ENCODE measurements at regions not wholly inside any gene's neighbourhood (a gene's known extent, or its start where the extent isn't known, plus 50 kb on each side); places are given as distances from the start of the nearest gene placed in this dataset.

DNA sequence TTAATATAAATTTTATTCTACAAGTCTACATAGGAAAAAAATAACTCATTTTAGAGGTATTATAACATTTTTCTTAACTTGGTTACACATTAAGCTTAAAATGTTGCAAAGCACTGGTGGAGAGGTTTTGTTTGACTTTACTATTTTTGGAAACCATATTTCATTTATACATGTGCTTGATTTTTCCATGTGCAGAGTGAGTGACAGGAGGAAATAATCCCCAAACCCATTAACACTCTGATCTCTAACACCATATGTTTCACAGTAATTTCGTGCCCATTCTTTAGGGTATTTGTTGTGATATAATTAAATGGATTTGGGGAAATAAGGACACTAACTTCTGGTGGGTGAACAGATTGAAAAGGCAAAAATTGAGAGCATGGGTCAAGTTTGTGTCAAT is 2124.4 kb upstream of the PCDH20 start:
- Mint-ChIP-seq H3K4me3 (no peak overlapping the region), H3K27me3 (ENCODE audit: low read depth, poor library complexity) (no peaks in the 10 kb centered on the region), H3K27ac (no peak overlapping the region), H3K4me1 (peaks cover 9% of the 10 kb centered on the region), H3K9me3 (peaks cover 3% of the 10 kb centered on the region), H3K36me3 (ENCODE audit: low read depth) (no peaks in the 10 kb centered on the region)
- DNase-seq: no peak
- TF ChIP-seq, protein P1, sequence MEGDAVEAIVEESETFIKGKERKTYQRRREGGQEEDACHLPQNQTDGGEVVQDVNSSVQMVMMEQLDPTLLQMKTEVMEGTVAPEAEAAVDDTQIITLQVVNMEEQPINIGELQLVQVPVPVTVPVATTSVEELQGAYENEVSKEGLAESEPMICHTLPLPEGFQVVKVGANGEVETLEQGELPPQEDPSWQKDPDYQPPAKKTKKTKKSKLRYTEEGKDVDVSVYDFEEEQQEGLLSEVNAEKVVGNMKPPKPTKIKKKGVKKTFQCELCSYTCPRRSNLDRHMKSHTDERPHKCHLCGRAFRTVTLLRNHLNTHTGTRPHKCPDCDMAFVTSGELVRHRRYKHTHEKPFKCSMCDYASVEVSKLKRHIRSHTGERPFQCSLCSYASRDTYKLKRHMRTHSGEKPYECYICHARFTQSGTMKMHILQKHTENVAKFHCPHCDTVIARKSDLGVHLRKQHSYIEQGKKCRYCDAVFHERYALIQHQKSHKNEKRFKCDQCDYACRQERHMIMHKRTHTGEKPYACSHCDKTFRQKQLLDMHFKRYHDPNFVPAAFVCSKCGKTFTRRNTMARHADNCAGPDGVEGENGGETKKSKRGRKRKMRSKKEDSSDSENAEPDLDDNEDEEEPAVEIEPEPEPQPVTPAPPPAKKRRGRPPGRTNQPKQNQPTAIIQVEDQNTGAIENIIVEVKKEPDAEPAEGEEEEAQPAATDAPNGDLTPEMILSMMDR (IDR thresholded peaks at IDR 0.05): no peak

DNA sequence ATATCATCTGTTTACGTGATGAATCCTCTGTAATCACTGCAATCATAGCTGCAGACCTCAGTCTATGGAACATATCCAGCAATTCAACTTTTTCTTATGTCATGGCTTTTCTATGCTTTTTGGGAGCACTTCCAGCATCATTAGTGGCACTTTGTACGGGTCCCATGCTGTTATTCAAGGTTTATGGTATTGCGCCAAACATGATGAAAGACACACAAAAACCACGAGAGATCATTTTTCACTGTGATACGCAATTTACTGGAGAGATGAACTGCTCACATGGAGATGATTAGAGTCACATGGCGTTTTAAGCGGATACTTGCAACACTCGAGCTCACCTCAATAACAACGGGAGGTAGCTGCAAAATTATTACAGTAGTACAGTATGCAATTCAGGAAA is 2101.7 kb upstream of the PCDH20 start:
- DNase-seq: no peak
- Mint-ChIP-seq H3K9me3 (no peaks in the 10 kb centered on the region), H3K4me1 (no peaks in the 10 kb centered on the region), H3K4me3 (no peak overlapping the region), H3K27me3 (ENCODE audit: low read depth, poor library complexity) (peaks cover 3% of the 10 kb centered on the region), H3K36me3 (ENCODE audit: low read depth) (no peaks in the 10 kb centered on the region), H3K27ac (no peak overlapping the region)
- TF ChIP-seq, protein P1 (IDR thresholded peaks at IDR 0.05): no peak

DNA sequence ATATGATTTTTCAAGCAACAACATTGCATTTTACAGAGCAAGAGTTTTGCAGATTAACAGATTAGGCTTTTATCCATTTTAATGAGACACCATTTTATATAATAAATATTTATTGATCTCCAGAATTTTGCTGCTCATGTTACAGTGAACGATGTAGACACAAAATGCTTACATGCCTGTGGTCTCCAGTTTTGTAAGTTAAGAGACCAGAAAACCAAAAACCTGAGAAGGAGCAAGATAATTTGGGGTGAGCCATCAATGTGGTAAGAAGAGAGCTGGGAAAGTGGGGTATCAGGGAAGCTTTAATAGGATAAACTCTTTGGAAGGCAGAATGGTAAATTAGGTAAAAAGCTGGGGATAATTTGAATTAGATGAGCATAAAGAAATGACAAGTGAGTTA is 2100.5 kb upstream of the PCDH20 start:
- no peaks in the 10 kb centered on the region for H3K9me3 Mint-ChIP-seq

DNA sequence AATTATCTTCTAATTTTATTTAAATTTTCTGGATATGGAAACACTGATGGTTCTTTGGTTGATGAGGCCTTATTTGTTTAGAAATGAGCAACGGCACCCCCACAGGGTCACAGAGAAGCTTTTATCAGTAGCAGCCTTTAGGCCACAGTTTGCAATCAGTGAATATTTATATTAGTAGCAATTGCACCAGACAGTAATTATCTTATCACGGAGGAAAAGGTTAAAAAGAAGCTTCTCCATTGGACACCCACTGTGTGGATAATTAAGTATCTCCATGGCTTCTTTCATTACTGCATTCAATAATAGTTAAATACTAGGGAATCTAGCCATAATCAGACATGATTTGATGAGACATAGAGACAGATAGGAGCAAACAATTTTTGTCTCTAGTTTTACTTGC is 2099.2 kb upstream of the PCDH20 start:
- TF ChIP-seq, protein P1 (IDR thresholded peaks at IDR 0.05): no peak
- Mint-ChIP-seq H3K9me3 (no peaks in the 10 kb centered on the region), H3K36me3 (ENCODE audit: low read depth) (no peaks in the 10 kb centered on the region), H3K27ac (no peak overlapping the region), H3K4me1 (no peaks in the 10 kb centered on the region), H3K27me3 (ENCODE audit: low read depth, poor library complexity) (peaks cover 3% of the 10 kb centered on the region), H3K4me3 (no peak overlapping the region)
- DNase-seq: no peak

More for the DNA sequence above, 2100.5 kb upstream of the PCDH20 start:
- TF ChIP-seq, protein P1 (IDR thresholded peaks at IDR 0.05): no peak
- DNase-seq: no peak
- peaks cover 3% of the 10 kb centered on the region for H3K27me3 Mint-ChIP-seq (ENCODE audit: low read depth, poor library complexity)
- H3K36me3 Mint-ChIP-seq (ENCODE audit: low read depth): no peaks in the 10 kb centered on the region
- no peak overlapping the region for H3K4me3 Mint-ChIP-seq
- no peak overlapping the region for H3K27ac Mint-ChIP-seq
- no peaks in the 10 kb centered on the region for H3K4me1 Mint-ChIP-seq

DNA sequence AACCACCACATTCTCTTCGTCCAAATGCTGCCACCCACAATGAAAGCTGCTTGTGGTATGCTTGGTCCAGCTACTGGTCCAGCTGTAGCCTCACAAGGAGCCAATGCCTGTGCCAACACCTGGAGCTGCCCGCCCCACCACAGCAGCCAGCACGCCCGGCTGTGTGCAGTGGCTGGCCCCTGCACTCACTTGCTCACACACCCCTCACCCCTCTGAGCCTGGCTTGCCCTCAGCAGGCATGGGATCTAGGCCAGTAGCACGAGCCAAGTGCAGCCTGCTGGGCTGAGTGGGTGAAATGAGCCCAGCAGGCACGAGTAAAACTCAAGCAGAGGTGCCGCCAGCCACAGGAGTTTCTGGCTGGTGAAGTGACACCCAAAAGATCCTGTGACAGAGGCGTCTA is 2096.4 kb upstream of the PCDH20 start:
- Mint-ChIP-seq H3K36me3 (ENCODE audit: low read depth) (no peaks in the 10 kb centered on the region), H3K4me1 (no peaks in the 10 kb centered on the region), H3K27me3 (ENCODE audit: low read depth, poor library complexity) (no peaks in the 10 kb centered on the region), H3K9me3 (no peaks in the 10 kb centered on the region), H3K27ac (no peak overlapping the region), H3K4me3 (no peak overlapping the region)
- DNase-seq: no peak
- TF ChIP-seq, protein P1 (IDR thresholded peaks at IDR 0.05): no peak

DNA sequence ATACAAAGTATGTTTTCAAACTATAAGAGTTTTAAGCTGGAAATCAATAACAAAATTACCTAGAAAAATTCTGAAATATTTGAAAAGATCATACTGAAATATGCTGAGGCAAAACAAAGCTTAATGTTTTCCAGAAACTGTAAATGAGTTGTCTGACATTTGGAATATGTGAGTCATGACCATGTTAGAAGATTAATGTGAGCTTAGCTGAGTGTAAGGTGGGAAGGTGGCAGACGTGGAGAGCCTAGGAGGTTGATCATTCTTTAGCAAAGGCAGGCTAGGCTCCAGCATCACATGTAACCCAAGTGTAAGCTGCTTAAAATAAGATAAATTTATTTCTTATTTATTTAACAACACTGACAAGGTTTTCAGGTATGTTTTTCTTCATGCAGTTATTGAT is 2086.1 kb upstream of the PCDH20 start:
- peaks cover 5% of the 10 kb centered on the region for H3K9me3 Mint-ChIP-seq
- H3K4me3 Mint-ChIP-seq: no peak overlapping the region
- no peaks in the 10 kb centered on the region for H3K27me3 Mint-ChIP-seq (ENCODE audit: low read depth, poor library complexity)
- TF ChIP-seq, protein P1 (IDR thresholded peaks at IDR 0.05): no peak
- H3K36me3 Mint-ChIP-seq (ENCODE audit: low read depth): no peaks in the 10 kb centered on the region
- H3K27ac Mint-ChIP-seq: no peak overlapping the region
- H3K4me1 Mint-ChIP-seq: no peaks in the 10 kb centered on the region
- DNase-seq: no peak
